ENCODE measurements at regions not wholly inside any gene's neighbourhood (a gene's known extent, or its start where the extent isn't known, plus 50 kb on each side); places are given as distances from the start of the nearest gene placed in this dataset.

- Histone ChIP-seq H3K27me3 (replicated peaks; ENCODE audit: control insufficient read depth, insufficient read depth, low read length) (no peaks in the 10 kb centered on the region), H3K4me1 (no peaks in the 10 kb centered on the region), H3K4me3 (ENCODE audit: low read depth, low read length) (no peak overlapping the region), H3K36me3 (ENCODE audit: control insufficient read depth, insufficient read depth, low read length) (no peaks in the 10 kb centered on the region), H3K9me3 (no peaks in the 10 kb centered on the region)
- Mint-ChIP-seq H3K27ac (ENCODE audit: unreplicated experiment) (no peak overlapping the region), H3K4me1 (ENCODE audit: low read depth, unreplicated experiment) (no peaks in the 10 kb centered on the region), H3K9me3 (ENCODE audit: unreplicated experiment) (no peaks in the 10 kb centered on the region), H3K4me3 (ENCODE audit: unreplicated experiment) (no peak overlapping the region), H3K27me3 (ENCODE audit: insufficient read depth, unreplicated experiment) (peaks cover 5% of the 10 kb centered on the region), H3K36me3 (ENCODE audit: insufficient read depth, unreplicated experiment) (no peaks in the 10 kb centered on the region)
- no TSS peak for BruUV-seq (replicated peaks)
- no peak for TF ChIP-seq CTCF (IDR thresholded peaks at IDR 0.05; ENCODE audit: insufficient read depth in 1 of 2, low read depth in 1 of 2, low read length in 1 of 2, severe bottlenecking in 1 of 2, unreplicated experiment in 1 of 2)
- intact Hi-C loops (cut with micrococcal nuclease; ENCODE audit: unreplicated experiment) = no loop called here
- DNase-seq = no peak
- POLR2A ChIA-PET = no interaction called here
- CTCF ChIA-PET = no interaction called here
Observed at GRCh38 chr13:72146816-72147215, 279.8 kb upstream of the DACH1 start.

- no peak for DNase-seq
- Mint-ChIP-seq H3K4me1 (ENCODE audit: low read depth, unreplicated experiment) (no peaks in the 10 kb centered on the region), H3K27ac (ENCODE audit: unreplicated experiment) (no peak overlapping the region), H3K4me3 (ENCODE audit: unreplicated experiment) (no peak overlapping the region), H3K36me3 (ENCODE audit: insufficient read depth, unreplicated experiment) (no peaks in the 10 kb centered on the region), H3K27me3 (ENCODE audit: insufficient read depth, unreplicated experiment) (peaks cover 4% of the 10 kb centered on the region), H3K9me3 (ENCODE audit: unreplicated experiment) (no peaks in the 10 kb centered on the region)
- H3K4me1 ChIP-seq = no peaks in the 10 kb centered on the region
- no peaks in the 10 kb centered on the region for H3K27me3 ChIP-seq (replicated peaks; ENCODE audit: control insufficient read depth, insufficient read depth, low read length)
- H3K36me3 ChIP-seq (ENCODE audit: control insufficient read depth, insufficient read depth, low read length) = no peaks in the 10 kb centered on the region
- no peak overlapping the region for H3K4me3 ChIP-seq (ENCODE audit: low read depth, low read length)
- no TSS peak for BruUV-seq (replicated peaks)
- ChIA-PET POLR2A (no interaction called here), CTCF (no interaction called here)
- intact Hi-C loops (cut with micrococcal nuclease; ENCODE audit: unreplicated experiment) = no loop called here
- H3K9me3 ChIP-seq = no peaks in the 10 kb centered on the region
- no peak for TF ChIP-seq CTCF (IDR thresholded peaks at IDR 0.05; ENCODE audit: insufficient read depth in 1 of 2, low read depth in 1 of 2, low read length in 1 of 2, severe bottlenecking in 1 of 2, unreplicated experiment in 1 of 2)
Observed at GRCh38 chr13:72145383-72145782, 278.4 kb upstream of the DACH1 start.

- no peaks in the 10 kb centered on the region for H3K9me3 Mint-ChIP-seq (ENCODE audit: unreplicated experiment)
- POLR2A ChIA-PET = no interaction called here
- BruUV-seq (replicated peaks) = no TSS peak
- Histone ChIP-seq H3K4me3 (ENCODE audit: low read depth, low read length) (no peak overlapping the region), H3K36me3 (ENCODE audit: control insufficient read depth, insufficient read depth, low read length) (no peaks in the 10 kb centered on the region), H3K27me3 (replicated peaks; ENCODE audit: control insufficient read depth, insufficient read depth, low read length) (no peaks in the 10 kb centered on the region), H3K9me3 (no peaks in the 10 kb centered on the region), H3K4me1 (no peaks in the 10 kb centered on the region)
- H3K4me1 Mint-ChIP-seq (ENCODE audit: low read depth, unreplicated experiment) = no peaks in the 10 kb centered on the region
- H3K27me3 Mint-ChIP-seq (ENCODE audit: insufficient read depth, unreplicated experiment) = peaks cover 2% of the 10 kb centered on the region
- no peak overlapping the region for H3K27ac Mint-ChIP-seq (ENCODE audit: unreplicated experiment)
- no peak overlapping the region for H3K4me3 Mint-ChIP-seq (ENCODE audit: unreplicated experiment)
- no peaks in the 10 kb centered on the region for H3K36me3 Mint-ChIP-seq (ENCODE audit: insufficient read depth, unreplicated experiment)
- TF ChIP-seq CTCF (IDR thresholded peaks at IDR 0.05; ENCODE audit: insufficient read depth in 1 of 2, low read depth in 1 of 2, low read length in 1 of 2, severe bottlenecking in 1 of 2, unreplicated experiment in 1 of 2) = no peak
- intact Hi-C loops (cut with micrococcal nuclease; ENCODE audit: unreplicated experiment) = no loop called here
- DNase-seq = no peak
- CTCF ChIA-PET = no interaction called here
Observed at GRCh38 chr13:72144636-72145035, 277.6 kb upstream of the DACH1 start.
